NCI-H748 treated with DMSO at 0.1 percent for 48 hours (cell line): ENCODE measurements at regions not wholly inside any gene's neighbourhood (a gene's known extent, or its start where the extent isn't known, plus 50 kb on each side); places are given as distances from the start of the nearest gene placed in this dataset.
"Not testable (repeated sequence)": the region's sequence is repeated elsewhere in the genome, so short reads cannot be mapped to it uniquely, and the experiment has no call there.

ENCODE experiments used
- DNase-seq: peaks from one replicate; lab custom pipeline; 2025; lab: John Stamatoyannopoulos, UW

GRCh38 chr9:81814401-81814793 lies 113.8 kb upstream of the SPATA31D4 start:
- peak; percentile 93 for DNase-seq

GRCh38 chr9:81814794-81815464 lies 113.3 kb upstream of the SPATA31D4 start:
- DNase-seq, result peak; percentile 67

- no peak for DNase-seq
These were observed 112.4 kb upstream of the SPATA31D4 start for GRCh38 chr9:81815781-81816180.

- DNase-seq, result no peak
These were observed 109.1 kb upstream of the SPATA31D4 start for GRCh38 chr9:81819155-81819554.

- DNase-seq, result no peak
These were observed 108.2 kb upstream of the SPATA31D4 start for GRCh38 chr9:81819859-81820546.

GRCh38 chr9:81822301-81822865 lies 105.8 kb upstream of the SPATA31D4 start:
- DNase-seq, result no peak

GRCh38 chr9:81822967-81823366 lies 105.3 kb upstream of the SPATA31D4 start:
- DNase-seq, result no peak

GRCh38 chr9:81823672-81824554 lies 104.3 kb upstream of the SPATA31D4 start:
- no peak for DNase-seq

GRCh38 chr9:81824802-81825730 lies 103.2 kb upstream of the SPATA31D4 start:
- DNase-seq, result no peak

- DNase-seq, result no peak
These were observed 102.2 kb upstream of the SPATA31D4 start for GRCh38 chr9:81825846-81826516.

GRCh38 chr9:81826517-81826906 lies 101.7 kb upstream of the SPATA31D4 start:
- DNase-seq, result peak; percentile 47

- DNase-seq, result no peak
These were observed 100.5 kb upstream of the SPATA31D4 start for GRCh38 chr9:81827616-81828296.

- no peak for DNase-seq
These were observed 98.9 kb upstream of the SPATA31D4 start for GRCh38 chr9:81829195-81829882.

GRCh38 chr9:81830431-81830830 lies 97.8 kb upstream of the SPATA31D4 start:
- DNase-seq, result not testable (repeated sequence)

- DNase-seq, result no peak
These were observed 95.5 kb upstream of the SPATA31D4 start for GRCh38 chr9:81832571-81833285.

- no peak for DNase-seq
These were observed 94.5 kb upstream of the SPATA31D4 start for GRCh38 chr9:81833563-81834345.

- DNase-seq, result no peak
These were observed 86.9 kb upstream of the SPATA31D4 start for GRCh38 chr9:81841333-81841732.

- DNase-seq, result no peak
These were observed 84.1 kb upstream of the SPATA31D4 start for GRCh38 chr9:81844131-81844567.
